ENCODE measurements at regions not wholly inside any gene's neighbourhood (a gene's known extent, or its start where the extent isn't known, plus 50 kb on each side); places are given as distances from the start of the nearest gene placed in this dataset.

GRCh38 chr14:55798406-55798805, 218.4 kb downstream of the KTN1 start:
- DNase-seq (ENCODE audit: low spot score) (no peak), ATAC-seq (ENCODE audit: low read depth) (no peak)
- Histone ChIP-seq H3K27ac (ENCODE audit: poor library complexity, severe bottlenecking) (no peak overlapping the region), H3K27me3 (ENCODE audit: insufficient read depth, poor library complexity, severe bottlenecking) (no peaks in the 10 kb centered on the region), H3K9me3 (ENCODE audit: severe bottlenecking) (no peaks in the 10 kb centered on the region), H3K4me3 (ENCODE audit: severe bottlenecking) (no peak overlapping the region), H3K36me3 (ENCODE audit: low read depth) (no peaks in the 10 kb centered on the region), H3K4me1 (ENCODE audit: insufficient read depth, poor library complexity, severe bottlenecking) (peaks cover 18% of the 10 kb centered on the region)
- TF ChIP-seq CTCF (IDR thresholded peaks at IDR 0.05; ENCODE audit: poor library complexity, severe bottlenecking), result no peak

DNA sequence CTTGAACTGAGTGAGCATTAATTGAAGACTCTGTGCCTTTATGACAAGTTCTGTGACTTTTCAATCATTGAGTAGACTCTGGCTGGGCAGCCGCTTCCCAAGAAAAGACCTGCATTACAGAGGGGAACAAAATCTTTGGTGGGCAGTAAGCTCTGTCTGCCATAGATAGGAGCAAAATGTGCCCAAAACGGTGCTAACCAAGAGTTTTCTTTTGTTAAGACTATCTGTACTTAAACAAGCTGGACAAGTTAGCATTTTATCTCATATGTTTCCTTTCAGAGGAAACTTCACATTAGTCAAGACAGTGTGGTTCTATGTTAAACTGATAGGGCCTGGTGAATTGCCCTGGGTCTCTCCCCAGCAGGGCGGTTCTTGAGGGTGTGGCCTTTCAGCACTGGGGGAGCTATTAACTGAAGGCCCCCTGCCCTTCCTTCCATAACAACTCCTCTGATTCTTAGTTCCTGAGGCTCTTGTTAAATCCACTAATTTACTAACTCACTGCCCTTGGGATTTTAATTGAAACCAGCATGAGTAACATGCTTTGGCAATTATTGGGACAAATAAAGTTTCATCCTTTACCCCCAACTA, 219.6 kb downstream of the KTN1 start:
- H3K36me3 ChIP-seq (ENCODE audit: low read depth), result no peaks in the 10 kb centered on the region
- no peak overlapping the region for H3K4me3 ChIP-seq (ENCODE audit: severe bottlenecking)
- H3K27ac ChIP-seq (ENCODE audit: poor library complexity, severe bottlenecking), result no peak overlapping the region
- no peak for DNase-seq (ENCODE audit: low spot score)
- H3K4me1 ChIP-seq (ENCODE audit: insufficient read depth, poor library complexity, severe bottlenecking), result peaks cover 20% of the 10 kb centered on the region
- TF ChIP-seq CTCF (IDR thresholded peaks at IDR 0.05; ENCODE audit: poor library complexity, severe bottlenecking), result no peak
- no peaks in the 10 kb centered on the region for H3K27me3 ChIP-seq (ENCODE audit: insufficient read depth, poor library complexity, severe bottlenecking)
- no peaks in the 10 kb centered on the region for H3K9me3 ChIP-seq (ENCODE audit: severe bottlenecking)
- ATAC-seq (ENCODE audit: low read depth), result no peak

- ATAC-seq (ENCODE audit: low read depth) (no peak), DNase-seq (ENCODE audit: low spot score) (no peak)
- no peaks in the 10 kb centered on the region for H3K27me3 ChIP-seq (ENCODE audit: insufficient read depth, poor library complexity, severe bottlenecking)
- H3K27ac ChIP-seq (ENCODE audit: poor library complexity, severe bottlenecking), result no peak overlapping the region
- no peak overlapping the region for H3K4me3 ChIP-seq (ENCODE audit: severe bottlenecking)
- no peaks in the 10 kb centered on the region for H3K9me3 ChIP-seq (ENCODE audit: severe bottlenecking)
- H3K36me3 ChIP-seq (ENCODE audit: low read depth), result no peaks in the 10 kb centered on the region
- peaks cover 17% of the 10 kb centered on the region for H3K4me1 ChIP-seq (ENCODE audit: insufficient read depth, poor library complexity, severe bottlenecking)
- no peak for TF ChIP-seq CTCF (IDR thresholded peaks at IDR 0.05; ENCODE audit: poor library complexity, severe bottlenecking)
These were observed 220.3 kb downstream of the KTN1 start for GRCh38 chr14:55800156-55800785.

- no peak for ATAC-seq (ENCODE audit: low read depth)
- no peaks in the 10 kb centered on the region for H3K36me3 ChIP-seq (ENCODE audit: low read depth)
- peaks cover 17% of the 10 kb centered on the region for H3K4me1 ChIP-seq (ENCODE audit: insufficient read depth, poor library complexity, severe bottlenecking)
- H3K4me3 ChIP-seq (ENCODE audit: severe bottlenecking), result no peak overlapping the region
- no peak for DNase-seq (ENCODE audit: low spot score)
- H3K27me3 ChIP-seq (ENCODE audit: insufficient read depth, poor library complexity, severe bottlenecking), result no peaks in the 10 kb centered on the region
- H3K9me3 ChIP-seq (ENCODE audit: severe bottlenecking), result no peaks in the 10 kb centered on the region
- H3K27ac ChIP-seq (ENCODE audit: poor library complexity, severe bottlenecking), result no peak overlapping the region
- no peak for TF ChIP-seq CTCF (IDR thresholded peaks at IDR 0.05; ENCODE audit: poor library complexity, severe bottlenecking)
These were observed 221.1 kb downstream of the KTN1 start for GRCh38 chr14:55801121-55801520.

Measured in RWPE2 (cell line).